Peyer's patch (tissue), 4 donors: ENCODE measurements at regions not wholly inside any gene's neighbourhood (a gene's known extent, or its start where the extent isn't known, plus 50 kb on each side); places are given as distances from the start of the nearest gene placed in this dataset.

Experiments used
- POLR2A ChIP-seq, 2 donors: fragments of 450-650 bp; IDR thresholded peaks; one replicate each; pipeline ENCODE4 v1.5.1; 2017; ENCODE audit warnings: antibody characterized with exemption in 2 of 2, mild to moderate bottlenecking in 2 of 2, moderate library complexity in 2 of 2
- TF ChIP-seq, protein P1 (sequence below), 6 experiments: fragments of 450-650 bp in 4 of 6; fragments of 200-600 bp in 2 of 6; sonication (generic) in 1 of 6; IDR thresholded peaks; one replicate each; pipeline ENCODE4 v1.5.1; 2017 to 2019; ENCODE audit warnings: antibody characterized with exemption in 6 of 6, mild to moderate bottlenecking in 3 of 6, moderate library complexity in 1 of 6

DNA sequence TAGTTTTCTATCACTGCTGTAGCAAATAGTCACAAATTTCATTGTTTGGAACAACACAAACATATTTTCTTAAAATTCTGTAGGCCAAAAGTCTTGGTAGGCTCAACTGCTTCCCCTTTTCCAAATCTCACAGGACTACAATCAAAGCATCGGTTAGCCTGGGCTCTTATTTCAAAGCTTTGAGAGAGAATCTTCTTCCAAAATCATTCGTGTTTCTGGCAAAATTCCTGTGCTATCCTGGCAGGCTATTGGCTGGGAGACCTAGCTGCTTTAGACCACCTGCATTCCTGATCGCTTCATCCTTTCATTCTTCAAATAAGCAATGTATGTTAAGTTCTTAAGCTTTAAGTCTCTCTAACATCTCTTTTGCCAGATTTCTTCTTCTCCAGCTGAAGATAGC lies 629.8 kb upstream of the CDH18 start:
- TF ChIP-seq, protein P1, sequence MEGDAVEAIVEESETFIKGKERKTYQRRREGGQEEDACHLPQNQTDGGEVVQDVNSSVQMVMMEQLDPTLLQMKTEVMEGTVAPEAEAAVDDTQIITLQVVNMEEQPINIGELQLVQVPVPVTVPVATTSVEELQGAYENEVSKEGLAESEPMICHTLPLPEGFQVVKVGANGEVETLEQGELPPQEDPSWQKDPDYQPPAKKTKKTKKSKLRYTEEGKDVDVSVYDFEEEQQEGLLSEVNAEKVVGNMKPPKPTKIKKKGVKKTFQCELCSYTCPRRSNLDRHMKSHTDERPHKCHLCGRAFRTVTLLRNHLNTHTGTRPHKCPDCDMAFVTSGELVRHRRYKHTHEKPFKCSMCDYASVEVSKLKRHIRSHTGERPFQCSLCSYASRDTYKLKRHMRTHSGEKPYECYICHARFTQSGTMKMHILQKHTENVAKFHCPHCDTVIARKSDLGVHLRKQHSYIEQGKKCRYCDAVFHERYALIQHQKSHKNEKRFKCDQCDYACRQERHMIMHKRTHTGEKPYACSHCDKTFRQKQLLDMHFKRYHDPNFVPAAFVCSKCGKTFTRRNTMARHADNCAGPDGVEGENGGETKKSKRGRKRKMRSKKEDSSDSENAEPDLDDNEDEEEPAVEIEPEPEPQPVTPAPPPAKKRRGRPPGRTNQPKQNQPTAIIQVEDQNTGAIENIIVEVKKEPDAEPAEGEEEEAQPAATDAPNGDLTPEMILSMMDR (IDR thresholded peaks at IDR 0.05), result no peak
- TF ChIP-seq POLR2A (IDR thresholded peaks at IDR 0.05), result no peak
